Spleen (tissue), 11 donors: ENCODE measurements at regions not wholly inside any gene's neighbourhood (a gene's known extent, or its start where the extent isn't known, plus 50 kb on each side); places are given as distances from the start of the nearest gene placed in this dataset.

Experiments used
- DNase-seq: peaks from one replicate; pipeline ENCODE4 v3.0.0-alpha.2; 2020
- H3K27ac ChIP-seq, 8 donors: fragments of 200-600 bp; sonication (generic) in 7 of 8; 1 replicate in 4 of 8; 2 replicates in 4 of 8; pipeline versions ENCODE4 v1.5.0 to v1.8.0; 2016 to 2021; ENCODE audit warnings: inconsistent platforms in 4 of 8, mild to moderate bottlenecking in 4 of 8, moderate library complexity in 1 of 8
- H3K27me3 ChIP-seq, 7 donors: fragments of 200-600 bp; sonication (generic) in 6 of 7; replicated peaks in 1 of 7; 1 replicate in 4 of 7; 2 replicates in 3 of 7; pipeline versions ENCODE4 v1.5.0 to v1.8.0; 2016 to 2021; ENCODE audit warnings: inconsistent platforms in 3 of 7, mild to moderate bottlenecking in 1 of 7
- H3K36me3 ChIP-seq, 6 donors: fragments of 200-600 bp; sonication (generic) in 5 of 6; 1 replicate in 4 of 6; 2 replicates in 2 of 6; pipeline versions ENCODE4 v1.5.0 to v1.8.0; 2016 to 2021; ENCODE audit warnings: inconsistent platforms in 2 of 6
- H3K4me1 ChIP-seq, 6 donors: fragments of 200-600 bp; sonication (generic) in 5 of 6; 1 replicate in 3 of 6; 2 replicates in 3 of 6; pipeline versions ENCODE4 v1.5.0 to v1.8.0; 2016 to 2021; ENCODE audit warnings: inconsistent platforms in 3 of 6
- H3K4me3 ChIP-seq, 8 donors: fragments of 200-600 bp; sonication (generic) in 7 of 8; 1 replicate in 4 of 8; 2 replicates in 4 of 8; pipeline versions ENCODE4 v1.5.0 to v1.8.0; 2016 to 2021; ENCODE audit warnings: inconsistent platforms in 4 of 8, mild to moderate bottlenecking in 4 of 8, moderate library complexity in 2 of 8
- H3K9me3 ChIP-seq, 8 donors: fragments of 200-600 bp; sonication (generic) in 7 of 8; 1 replicate in 4 of 8; 2 replicates in 4 of 8; pipeline versions ENCODE4 v1.5.0 to v1.8.0; 2016 to 2021; ENCODE audit warnings: inconsistent platforms in 4 of 8
- POLR2A ChIP-seq, 3 donors: fragments of 450-650 bp; IDR thresholded peaks; one replicate each; pipeline ENCODE4 v1.5.1; 2017; ENCODE audit warnings: antibody characterized with exemption in 3 of 3, mild to moderate bottlenecking in 1 of 3
- POLR2AphosphoS5 ChIP-seq, 3 donors: sonication (generic); formaldehyde crosslinking; IDR thresholded peaks; one replicate each; pipeline ENCODE4 v1.5.1; 2017; ENCODE audit warnings: antibody characterized with exemption in 3 of 3
- WGBS, 5 donors: extraction: QIAGEN DNeasy Blood & Tissue Kit in 3 of 5; methylation state at CpG; one replicate each; pipeline versions ENCODE4 v1.1.5 to v1.1.7; 2013 to 2018; 5-methylcytosine and 5-hydroxymethylcytosine counted together
- intact Hi-C: fragments of 100-400 bp; cut with DNase I; formaldehyde crosslinking; loops from one replicate; pipeline ENCODE4 v1.15.0; 2023; ENCODE audit warnings: low total_unique reads
- TF ChIP-seq, protein P1 (sequence below), 11 experiments: fragments of 200-600 bp in 7 of 11; fragments of 450-650 bp in 4 of 11; sonication (generic) in 4 of 11; IDR thresholded peaks in 8 of 11; conservative IDR thresholded peaks in 3 of 11; 1 replicate in 7 of 11; 2 replicates in 4 of 11; pipeline versions ENCODE4 v1.4.0 to v1.8.0; 2016 to 2021; ENCODE audit warnings: antibody characterized with exemption in 11 of 11, inconsistent platforms in 4 of 11, mild to moderate bottlenecking in 1 of 11
- donor health status: healthy with polysubstance abuse.
- donor health status: DM: no; HTN: no; CAD: no; lungs with moderate emphysema.
- donor health status: DM: no; HTN: no; CAD: no.
- donor health status: Bipolar disorder and iron deficiency.
- donor health status: healthy.
- donor health status: DM: no; HTN: no; CAD: no.
- donor health status: DM: yes; HTN: yes; CAD: no.

DNA sequence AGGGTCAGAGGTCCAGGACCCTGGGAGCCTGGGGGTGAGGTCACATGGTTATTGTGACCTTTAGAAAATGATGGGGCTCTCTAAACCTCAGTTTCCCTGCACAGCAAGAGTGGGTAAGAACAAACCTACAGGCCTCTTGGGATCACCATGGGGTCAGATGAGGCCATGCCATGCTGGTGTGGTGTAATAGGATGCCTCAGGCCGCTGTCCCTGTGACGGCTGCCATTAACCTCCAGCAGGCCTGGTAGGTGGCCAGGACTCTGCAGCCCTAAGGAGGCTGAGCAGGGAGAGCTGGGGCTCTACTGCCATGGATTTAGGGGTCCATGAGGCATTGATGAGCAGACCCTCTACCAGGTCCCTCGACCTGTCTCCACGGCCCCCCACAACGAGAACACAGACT is 265.5 kb downstream of the CTTN start:
- intact Hi-C loops = no loop called here
- Histone ChIP-seq H3K27me3 (peaks cover 0 to 96% (median 36%) of the 10 kb centered on the region in 7 donors), H3K4me1 (peaks cover 0 to 21% (median 10%) of the 10 kb centered on the region in 6 donors), H3K36me3 (no peaks in the 10 kb centered on the region), H3K4me3 (no peak overlapping the region), H3K27ac (no peak overlapping the region), H3K9me3 (no peaks in the 10 kb centered on the region)
- WGBS, 5 donors = 68 to 100% (median 79%) methylated on average over 1 to 5 of the region's 5 CpGs
- TF ChIP-seq POLR2AphosphoS5 (IDR thresholded peaks at IDR 0.05) (no peak), POLR2A (IDR thresholded peaks at IDR 0.05) (no peak)
- TF ChIP-seq, protein P1, sequence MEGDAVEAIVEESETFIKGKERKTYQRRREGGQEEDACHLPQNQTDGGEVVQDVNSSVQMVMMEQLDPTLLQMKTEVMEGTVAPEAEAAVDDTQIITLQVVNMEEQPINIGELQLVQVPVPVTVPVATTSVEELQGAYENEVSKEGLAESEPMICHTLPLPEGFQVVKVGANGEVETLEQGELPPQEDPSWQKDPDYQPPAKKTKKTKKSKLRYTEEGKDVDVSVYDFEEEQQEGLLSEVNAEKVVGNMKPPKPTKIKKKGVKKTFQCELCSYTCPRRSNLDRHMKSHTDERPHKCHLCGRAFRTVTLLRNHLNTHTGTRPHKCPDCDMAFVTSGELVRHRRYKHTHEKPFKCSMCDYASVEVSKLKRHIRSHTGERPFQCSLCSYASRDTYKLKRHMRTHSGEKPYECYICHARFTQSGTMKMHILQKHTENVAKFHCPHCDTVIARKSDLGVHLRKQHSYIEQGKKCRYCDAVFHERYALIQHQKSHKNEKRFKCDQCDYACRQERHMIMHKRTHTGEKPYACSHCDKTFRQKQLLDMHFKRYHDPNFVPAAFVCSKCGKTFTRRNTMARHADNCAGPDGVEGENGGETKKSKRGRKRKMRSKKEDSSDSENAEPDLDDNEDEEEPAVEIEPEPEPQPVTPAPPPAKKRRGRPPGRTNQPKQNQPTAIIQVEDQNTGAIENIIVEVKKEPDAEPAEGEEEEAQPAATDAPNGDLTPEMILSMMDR (IDR thresholded peaks at IDR 0.05 in 8 of 11, conservative IDR thresholded peaks at IDR 0.05 in 3 of 11) = no peak
- DNase-seq = no peak

GRCh38 chr11:70666311-70666710 is 268.0 kb downstream of the CTTN start:
- intact Hi-C loops = no loop called here
- Histone ChIP-seq H3K4me3 (no peak overlapping the region), H3K27ac (no peak overlapping the region), H3K27me3 (peaks cover 0 to 95% (median 29%) of the 10 kb centered on the region in 7 donors), H3K36me3 (no peaks in the 10 kb centered on the region), H3K9me3 (no peaks in the 10 kb centered on the region), H3K4me1 (peaks cover 0 to 31% (median 13%) of the 10 kb centered on the region in 6 donors)
- DNase-seq = no peak
- no peak for TF ChIP-seq POLR2A (IDR thresholded peaks at IDR 0.05)
- TF ChIP-seq, protein P1 (IDR thresholded peaks at IDR 0.05 in 8 of 11, conservative IDR thresholded peaks at IDR 0.05 in 3 of 11) = no peak
- TF ChIP-seq POLR2AphosphoS5 (IDR thresholded peaks at IDR 0.05) = no peak
- WGBS, 5 donors = 52 to 85% (median 75%) methylated on average over 8 of the region's 8 CpGs

DNA sequence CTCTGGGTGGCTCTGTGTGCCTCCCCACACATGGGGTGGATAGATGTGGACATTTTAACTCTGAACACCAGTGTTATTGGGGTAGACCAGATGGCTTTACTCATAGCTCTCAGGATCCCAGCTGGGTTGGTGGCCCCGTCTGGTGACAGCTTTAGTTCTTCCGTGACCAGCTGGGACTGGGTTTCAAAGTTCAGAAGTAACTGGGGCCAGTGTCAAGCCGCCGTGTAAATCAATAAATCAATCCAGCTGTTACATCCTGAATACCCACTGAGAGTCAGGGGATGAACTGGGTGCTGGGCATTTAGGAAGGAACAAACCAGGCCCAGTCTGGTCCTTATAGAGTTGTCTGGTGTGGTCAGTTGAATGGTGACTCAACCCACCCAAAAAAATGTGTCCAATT is 269.4 kb downstream of the CTTN start:
- Histone ChIP-seq H3K4me1 (peaks cover 0 to 19% (median 8%) of the 10 kb centered on the region in 6 donors), H3K36me3 (no peaks in the 10 kb centered on the region), H3K27ac (no peak overlapping the region), H3K9me3 (no peaks in the 10 kb centered on the region), H3K4me3 (no peak overlapping the region), H3K27me3 (peaks cover 0 to 81% (median 17%) of the 10 kb centered on the region in 7 donors)
- 66 to 93% (median 75%) methylated on average over 4 of the region's 4 CpGs for WGBS, 5 donors
- intact Hi-C loops = no loop called here
- TF ChIP-seq POLR2A (IDR thresholded peaks at IDR 0.05) = no peak
- TF ChIP-seq, protein P1 (IDR thresholded peaks at IDR 0.05 in 8 of 11, conservative IDR thresholded peaks at IDR 0.05 in 3 of 11) = no peak
- TF ChIP-seq POLR2AphosphoS5 (IDR thresholded peaks at IDR 0.05) = no peak
- DNase-seq = no peak

DNA sequence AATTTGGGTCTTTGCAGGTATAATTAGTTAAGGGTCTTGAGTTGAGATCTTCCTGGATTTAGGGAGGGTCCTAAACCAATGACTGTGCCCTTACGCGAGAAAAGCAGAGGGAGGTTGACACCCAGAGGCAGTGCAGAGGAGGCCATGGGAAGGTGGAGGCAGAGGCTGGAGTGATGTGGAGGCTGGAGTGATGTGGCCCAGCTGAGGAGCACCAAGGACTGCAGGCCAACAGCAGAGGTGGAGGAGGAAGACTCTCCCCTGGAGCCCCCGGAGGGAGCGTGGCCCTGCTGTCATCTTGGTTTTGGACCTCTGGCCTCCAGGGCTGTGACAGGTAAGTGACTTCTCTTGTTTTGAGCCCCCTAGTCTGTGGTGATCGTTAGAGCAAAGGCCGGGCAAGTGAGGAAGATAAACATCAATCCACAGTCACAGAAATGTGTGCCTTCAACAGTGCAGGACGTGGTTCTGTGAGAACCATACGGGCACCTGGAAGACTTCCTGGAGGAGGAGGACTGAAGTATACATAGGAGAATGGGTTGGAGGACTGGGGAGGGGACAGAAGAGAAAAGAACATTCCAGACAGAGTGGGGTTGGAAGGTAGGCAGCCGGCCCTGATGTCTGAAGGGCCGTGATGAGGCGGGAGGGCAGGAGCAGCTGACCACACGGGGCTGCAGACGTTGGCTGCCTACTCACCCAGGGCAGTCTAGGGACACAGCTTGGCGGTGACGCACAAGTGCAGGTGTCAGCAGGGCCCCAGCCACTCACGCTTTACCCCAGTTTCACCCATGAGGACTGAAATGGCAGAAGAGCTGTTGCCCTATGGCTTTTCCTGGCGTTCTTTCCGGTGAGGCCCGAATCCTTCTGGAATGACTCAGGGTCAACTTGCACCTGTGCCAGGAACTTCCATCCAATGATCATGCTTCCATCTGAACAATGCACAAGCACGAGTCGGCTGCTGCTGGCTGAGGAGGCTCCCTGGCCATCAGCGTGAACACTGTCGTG is 270.2 kb downstream of the CTTN start:
- H3K9me3 ChIP-seq = no peaks in the 10 kb centered on the region
- WGBS, 5 donors = 81 to 90% (median 86%) methylated on average over 22 to 23 of the region's 23 CpGs
- no peak overlapping the region for H3K27ac ChIP-seq
- H3K27me3 ChIP-seq = peaks cover 0 to 74% (median 10%) of the 10 kb centered on the region in 7 donors
- H3K36me3 ChIP-seq = no peaks in the 10 kb centered on the region
- H3K4me3 ChIP-seq = no peak overlapping the region
- no peak for DNase-seq
- peaks cover 0 to 14% (median 6%) of the 10 kb centered on the region in 6 donors for H3K4me1 ChIP-seq
- intact Hi-C loops = no loop called here
- TF ChIP-seq, protein P1 (IDR thresholded peaks at IDR 0.05 in 8 of 11, conservative IDR thresholded peaks at IDR 0.05 in 3 of 11) = no peak
- TF ChIP-seq POLR2AphosphoS5 (IDR thresholded peaks at IDR 0.05) (no peak), POLR2A (IDR thresholded peaks at IDR 0.05) (no peak)
